NCI-H1048 (cell line): ENCODE measurements at regions not wholly inside any gene's neighbourhood (a gene's known extent, or its start where the extent isn't known, plus 50 kb on each side); places are given as distances from the start of the nearest gene placed in this dataset.

ENCODE experiments used
- DNase-seq: peaks from one replicate; lab custom pipeline; 2025; lab: John Stamatoyannopoulos, UW

GRCh38 chr7:21361413-21362125 is 66.3 kb upstream of the SP4 start:
- DNase-seq = no peak

- DNase-seq = no peak
Observed at GRCh38 chr7:21364801-21365271, 63.0 kb upstream of the SP4 start.

- no peak for DNase-seq
Observed at GRCh38 chr7:21365866-21366624, 61.8 kb upstream of the SP4 start.

- no peak for DNase-seq
Observed at GRCh38 chr7:21367081-21367480, 60.8 kb upstream of the SP4 start.

GRCh38 chr7:21367537-21367936 is 60.3 kb upstream of the SP4 start:
- DNase-seq = no peak

GRCh38 chr7:21368317-21368716 is 59.6 kb upstream of the SP4 start:
- no peak for DNase-seq

GRCh38 chr7:21370283-21370982 is 57.5 kb upstream of the SP4 start:
- no peak for DNase-seq

GRCh38 chr7:21371360-21371759 is 56.5 kb upstream of the SP4 start:
- no peak for DNase-seq

- no peak for DNase-seq
Observed at GRCh38 chr7:21373031-21373430, 54.9 kb upstream of the SP4 start.

GRCh38 chr7:21374134-21374533 is 53.7 kb upstream of the SP4 start:
- no peak for DNase-seq

- DNase-seq = no peak
Observed at GRCh38 chr7:21377545-21377944, 50.3 kb upstream of the SP4 start.
